IMR-90 (cell line): ENCODE measurements at regions not wholly inside any gene's neighbourhood (a gene's known extent, or its start where the extent isn't known, plus 50 kb on each side); places are given as distances from the start of the nearest gene placed in this dataset.

Experiments
- ATAC-seq: fragments of 200-7000 bp; cut with Tn5 transposase; 2 replicates; pipeline ENCODE4 v1.9.1; 2020; ENCODE audit warnings: low read depth, mild to moderate bottlenecking, moderate library complexity
- BruUV-seq: library from RNA; stranded (reverse); fragments of 400-500 nt; replicated peaks from 2 replicates; lab custom pipeline; 2021; lab: Mats Ljungman, UMichigan
- CTCF ChIA-PET: fragments of 300-600 bp; formaldehyde crosslinking; extraction: SDS; loops from one replicate; lab custom pipeline; 2021; ENCODE audit warnings: antibody characterized with exemption; lab: Yijun Ruan, JAX
- POLR2A ChIA-PET: fragments of 300-600 bp; sonication (Branson Sonifier 250); formaldehyde crosslinking; loops from one replicate; lab custom pipeline; 2022; ENCODE audit warnings: antibody characterized with exemption; ENCODE audit not compliant: unreplicated experiment; lab: Charles Lee
- DNase-seq: peaks from one replicate; pipeline ENCODE4 v3.0.0; 2013
- H2AFZ ChIP-seq: replicated peaks from 2 replicates; pipeline ENCODE3; 2013; ENCODE audit warnings: low read length, mild to moderate bottlenecking; ENCODE audit not compliant: poor library complexity
- H2AK5ac ChIP-seq: 2 replicates; pipeline ENCODE4 v1.6.1; 2013; ENCODE audit warnings: low read depth, low read length, inconsistent platforms
- H2AK9ac ChIP-seq: replicated peaks from 2 replicates; pipeline ENCODE3; 2013; ENCODE audit warnings: mild to moderate bottlenecking, low read depth, low read length, moderate library complexity; ENCODE audit not compliant: poor library complexity
- H2BK120ac ChIP-seq: 2 replicates; pipeline ENCODE4 v1.6.1; 2013; ENCODE audit warnings: low read depth, low read length, inconsistent platforms
- H2BK15ac ChIP-seq: 3 replicates; pipeline ENCODE4 v1.6.1; 2013; ENCODE audit warnings: low read depth, low read length, inconsistent platforms
- H2BK20ac ChIP-seq: 2 replicates; pipeline ENCODE4 v1.6.1; 2013; ENCODE audit warnings: low read depth, mild to moderate bottlenecking, inconsistent platforms, low read length, moderate library complexity
- H2BK5ac ChIP-seq: 2 replicates; pipeline ENCODE4 v1.6.1; 2013; ENCODE audit warnings: mild to moderate bottlenecking, low read depth, low read length, inconsistent platforms; ENCODE audit not compliant: poor library complexity, severe bottlenecking
- H3K14ac ChIP-seq: replicated peaks from 2 replicates; pipeline ENCODE4 v1.6.1; 2013; ENCODE audit warnings: low read depth, low read length, inconsistent platforms
- H3K18ac ChIP-seq: 2 replicates; pipeline ENCODE4 v1.6.1; 2013; ENCODE audit warnings: low read depth, low read length, control low read depth
- H3K23ac ChIP-seq: 2 replicates; pipeline ENCODE4 v1.6.1; 2013; ENCODE audit warnings: low read depth, low read length, inconsistent platforms
- H3K27ac ChIP-seq: 2 replicates; pipeline ENCODE4 v1.5.1; 2013; ENCODE audit warnings: mild to moderate bottlenecking, control low read depth, low read length; ENCODE audit not compliant: insufficient read depth
- H3K27me3 ChIP-seq: 2 replicates; pipeline ENCODE4 v1.6.1; 2013; ENCODE audit warnings: low read length; ENCODE audit not compliant: control insufficient read depth, insufficient read depth
- H3K36me3 ChIP-seq: 2 replicates; pipeline ENCODE4 v1.6.1; 2013; ENCODE audit warnings: low read length, mixed read lengths; ENCODE audit not compliant: control insufficient read depth, insufficient read depth
- H3K4ac ChIP-seq: 2 replicates; pipeline ENCODE4 v1.6.1; 2013; ENCODE audit warnings: low read depth, low read length, inconsistent platforms
- H3K4me1 ChIP-seq: 2 replicates; pipeline ENCODE4 v1.6.1; 2013; ENCODE audit warnings: low read length, mixed read lengths; ENCODE audit not compliant: control insufficient read depth, insufficient read depth
- H3K4me2 ChIP-seq: 2 replicates; pipeline ENCODE4 v1.6.1; 2013; ENCODE audit warnings: low read depth, mild to moderate bottlenecking, control low read depth, low read length, moderate library complexity
- H3K4me3 ChIP-seq: 2 replicates; pipeline ENCODE4 v1.5.1; 2013; ENCODE audit warnings: low read depth, mild to moderate bottlenecking, control low read depth, low read length, moderate library complexity; ENCODE audit not compliant: insufficient read depth
- H3K56ac ChIP-seq: 2 replicates; pipeline ENCODE4 v1.6.1; 2013; ENCODE audit warnings: low read length, inconsistent platforms; ENCODE audit not compliant: insufficient read depth; ENCODE audit errors: extremely low read depth
- H3K79me1 ChIP-seq, 2 experiments: 2 replicates each; pipeline ENCODE4 v1.6.1; 2013; ENCODE audit warnings: low read length in 2 of 2, inconsistent platforms in 1 of 2, low read depth in 1 of 2
- H3K9ac ChIP-seq: 2 replicates; pipeline ENCODE4 v1.6.1; 2013; ENCODE audit warnings: low read depth, low read length, control low read depth
- H3K9me1 ChIP-seq: 2 replicates; pipeline ENCODE4 v1.6.1; 2013; ENCODE audit warnings: low read length, inconsistent platforms; ENCODE audit not compliant: insufficient read depth
- H3K9me3 ChIP-seq: 2 replicates; pipeline ENCODE4 v1.6.1; 2013; ENCODE audit warnings: low read length; ENCODE audit not compliant: control insufficient read depth, insufficient read depth
- H4K20me1 ChIP-seq: 2 replicates; pipeline ENCODE4 v1.6.1; 2013; ENCODE audit warnings: low read length, inconsistent platforms; ENCODE audit not compliant: insufficient read depth
- H4K5ac ChIP-seq: 2 replicates; pipeline ENCODE4 v1.6.1; 2013; ENCODE audit warnings: mild to moderate bottlenecking, low read depth, low read length, control low read depth
- H4K8ac ChIP-seq, 2 experiments: 2 replicates each; pipeline ENCODE4 v1.6.1; 2013; ENCODE audit warnings: low read depth in 2 of 2, low read length in 2 of 2, control low read depth in 1 of 2, inconsistent platforms in 1 of 2
- H4K91ac ChIP-seq: 2 replicates; pipeline ENCODE4 v1.6.1; 2013; ENCODE audit warnings: low read depth, low read length, inconsistent platforms; ENCODE audit not compliant: insufficient read depth
- BHLHE40 ChIP-seq: fragments of 150-350 bp; IDR thresholded peaks from 2 replicates; pipeline ENCODE4 v1.6.1; 2016; ENCODE audit warnings: mild to moderate bottlenecking, low read depth, low read length
- CEBPB ChIP-seq: IDR thresholded peaks from 2 replicates; pipeline ENCODE4 v1.6.1; 2012; ENCODE audit warnings: low read depth, low read length, improper control_type of control experiment
- CHD1 ChIP-seq: IDR thresholded peaks from 2 replicates; pipeline ENCODE4 v1.6.1; 2012; ENCODE audit warnings: low read depth, low read length, improper control_type of control experiment
- FOS ChIP-seq: fragments of 150-350 bp; IDR thresholded peaks from 2 replicates; pipeline ENCODE4 v1.6.1; 2016; ENCODE audit warnings: low read depth, low read length
- MAFK ChIP-seq: IDR thresholded peaks from 2 replicates; pipeline ENCODE4 v1.6.1; 2012; ENCODE audit warnings: low read depth, low read length, improper control_type of control experiment
- MAZ ChIP-seq: IDR thresholded peaks from 2 replicates; pipeline ENCODE4 v1.6.1; 2012; ENCODE audit warnings: low read depth, mild to moderate bottlenecking, low read length, improper control_type of control experiment, moderate library complexity, borderline replicate concordance
- MXI1 ChIP-seq: IDR thresholded peaks from 2 replicates; pipeline ENCODE4 v1.6.1; 2012; ENCODE audit warnings: low read depth, mild to moderate bottlenecking, low read length, moderate library complexity, borderline replicate concordance
- NFE2L2 ChIP-seq: fragments of 150-350 bp; IDR thresholded peaks from 2 replicates; pipeline ENCODE4 v1.6.1; 2016; ENCODE audit warnings: low read depth, mild to moderate bottlenecking, low read length
- POLR2A ChIP-seq: IDR thresholded peaks from 2 replicates; pipeline ENCODE4 v1.6.1; 2012; ENCODE audit warnings: mild to moderate bottlenecking, low read depth, low read length
- RAD21 ChIP-seq: IDR thresholded peaks from 2 replicates; pipeline ENCODE4 v1.6.1; 2012; ENCODE audit warnings: low read length, improper control_type of control experiment
- RCOR1 ChIP-seq: IDR thresholded peaks from 2 replicates; pipeline ENCODE4 v1.6.1; 2012; ENCODE audit warnings: mild to moderate bottlenecking, low read length, improper control_type of control experiment; ENCODE audit not compliant: insufficient replicate concordance
- RFX5 ChIP-seq: IDR thresholded peaks from 2 replicates; pipeline ENCODE4 v1.8.0; 2012; ENCODE audit warnings: low read depth, mild to moderate bottlenecking, low read length, moderate library complexity
- WGBS, 2 experiments: methylation state at CpG; one replicate each; pipeline versions ENCODE4 v1.1.5 to v1.1.7; 2013; ENCODE audit warnings: missing lambda C conversion rate in 2 of 2; ENCODE audit not compliant: insufficient read length in 1 of 2; ENCODE audit errors: extremely low coverage in 2 of 2; 5-methylcytosine and 5-hydroxymethylcytosine counted together
- dilution Hi-C: fragments of 300-500 bp; cut with HindIII; formaldehyde crosslinking; loops from one replicate; pipeline ENCODE4 v1.14.3; 2018; ENCODE audit warnings: low sequenced_read_pairs; ENCODE audit not compliant: unreplicated experiment
- in situ Hi-C: fragments of 300-500 bp; cut with MboI; formaldehyde crosslinking; loops from 3 replicates; pipeline ENCODE4 v1.14.3; 2019; ENCODE audit warnings: low sequenced_read_pairs, inconsistent platforms, mixed read lengths
- intact Hi-C: fragments of 100-400 bp; cut with micrococcal nuclease; formaldehyde crosslinking; loops from 2 replicates; pipeline ENCODE4 v1.10.0; 2022
- TF ChIP-seq, protein P1 (sequence below): conservative IDR thresholded peaks from 2 replicates; pipeline ENCODE4 v1.5.1; 2012; ENCODE audit warnings: mild to moderate bottlenecking, low read depth, low read length, improper control_type of control experiment
- TF ChIP-seq, protein P2 (sequence below): fragments of 150-350 bp; IDR thresholded peaks from 2 replicates; pipeline ENCODE4 v1.6.1; 2017; ENCODE audit warnings: mild to moderate bottlenecking, antibody characterized with exemption, low read length, low read depth

DNA sequence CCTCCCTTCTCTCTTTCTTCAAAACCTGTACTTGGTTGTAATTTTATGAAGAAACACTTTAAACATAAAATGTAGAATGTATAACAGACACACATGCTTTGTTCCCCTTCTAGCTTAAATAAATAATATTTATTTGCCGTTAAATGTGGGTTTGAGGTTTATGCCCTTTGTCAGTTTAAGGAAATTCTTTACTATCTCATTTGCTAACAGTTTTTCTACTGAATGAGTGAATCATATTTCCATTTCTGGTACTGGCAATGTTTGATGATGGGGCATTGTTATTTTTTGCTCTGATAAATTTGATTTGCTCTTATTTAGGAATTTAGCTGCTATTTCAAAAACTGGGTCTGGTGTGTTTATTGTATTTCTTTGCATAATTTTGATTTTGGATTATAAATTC is 555.6 kb downstream of the CCDC85A start:
- no peak overlapping the region for H3K4me3 ChIP-seq
- H3K4me1 ChIP-seq: no peaks in the 10 kb centered on the region
- H3K9me3 ChIP-seq: no peaks in the 10 kb centered on the region
- H3K4me2 ChIP-seq: no peak overlapping the region
- H4K20me1 ChIP-seq: no peaks in the 10 kb centered on the region
- no peak overlapping the region for H2AK5ac ChIP-seq
- no peak overlapping the region for H2BK5ac ChIP-seq
- H3K79me1 ChIP-seq: no peaks in the 10 kb centered on the region
- ATAC-seq (no peak), DNase-seq (no peak)
- ChIA-PET POLR2A (no interaction called here), CTCF (no interaction called here)
- no peak for TF ChIP-seq POLR2A
- no peak for TF ChIP-seq CEBPB
- TF ChIP-seq MAFK: no peak
- no peak for TF ChIP-seq FOS
- no peak for TF ChIP-seq MXI1
- TF ChIP-seq RAD21: no peak
- TF ChIP-seq RFX5: no peak
- TF ChIP-seq, protein P1, sequence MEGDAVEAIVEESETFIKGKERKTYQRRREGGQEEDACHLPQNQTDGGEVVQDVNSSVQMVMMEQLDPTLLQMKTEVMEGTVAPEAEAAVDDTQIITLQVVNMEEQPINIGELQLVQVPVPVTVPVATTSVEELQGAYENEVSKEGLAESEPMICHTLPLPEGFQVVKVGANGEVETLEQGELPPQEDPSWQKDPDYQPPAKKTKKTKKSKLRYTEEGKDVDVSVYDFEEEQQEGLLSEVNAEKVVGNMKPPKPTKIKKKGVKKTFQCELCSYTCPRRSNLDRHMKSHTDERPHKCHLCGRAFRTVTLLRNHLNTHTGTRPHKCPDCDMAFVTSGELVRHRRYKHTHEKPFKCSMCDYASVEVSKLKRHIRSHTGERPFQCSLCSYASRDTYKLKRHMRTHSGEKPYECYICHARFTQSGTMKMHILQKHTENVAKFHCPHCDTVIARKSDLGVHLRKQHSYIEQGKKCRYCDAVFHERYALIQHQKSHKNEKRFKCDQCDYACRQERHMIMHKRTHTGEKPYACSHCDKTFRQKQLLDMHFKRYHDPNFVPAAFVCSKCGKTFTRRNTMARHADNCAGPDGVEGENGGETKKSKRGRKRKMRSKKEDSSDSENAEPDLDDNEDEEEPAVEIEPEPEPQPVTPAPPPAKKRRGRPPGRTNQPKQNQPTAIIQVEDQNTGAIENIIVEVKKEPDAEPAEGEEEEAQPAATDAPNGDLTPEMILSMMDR: no peak
- TF ChIP-seq CHD1: no peak
- no peak for TF ChIP-seq RCOR1
- no peak for TF ChIP-seq BHLHE40
- TF ChIP-seq MAZ: no peak
- TF ChIP-seq, protein P2, sequence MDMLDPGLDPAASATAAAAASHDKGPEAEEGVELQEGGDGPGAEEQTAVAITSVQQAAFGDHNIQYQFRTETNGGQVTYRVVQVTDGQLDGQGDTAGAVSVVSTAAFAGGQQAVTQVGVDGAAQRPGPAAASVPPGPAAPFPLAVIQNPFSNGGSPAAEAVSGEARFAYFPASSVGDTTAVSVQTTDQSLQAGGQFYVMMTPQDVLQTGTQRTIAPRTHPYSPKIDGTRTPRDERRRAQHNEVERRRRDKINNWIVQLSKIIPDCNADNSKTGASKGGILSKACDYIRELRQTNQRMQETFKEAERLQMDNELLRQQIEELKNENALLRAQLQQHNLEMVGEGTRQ: no peak
- TF ChIP-seq NFE2L2: no peak
- H3K27me3 ChIP-seq: no peaks in the 10 kb centered on the region
- H2BK120ac ChIP-seq: no peak overlapping the region
- no peak overlapping the region for H4K8ac ChIP-seq
- H3K9ac ChIP-seq: no peak overlapping the region
- no peak overlapping the region for H3K23ac ChIP-seq
- H2AFZ ChIP-seq: no peak overlapping the region
- H2BK15ac ChIP-seq: no peak overlapping the region
- in situ Hi-C loops: loop anchor here (25.0 kb wide), 1 partner anchor 552 kb away; the partner anchor contains the start of gene CCDC85A
- dilution Hi-C loops: no loop called here
- H3K56ac ChIP-seq: no peak overlapping the region
- no CpG with 5 or more reads among the region's 1 CpG for WGBS, 2 experiments
- H3K14ac ChIP-seq: no peak overlapping the region
- no peak overlapping the region for H3K4ac ChIP-seq
- no peaks in the 10 kb centered on the region for H3K9me1 ChIP-seq
- H4K5ac ChIP-seq: no peak overlapping the region
- intact Hi-C loops: no loop called here
- H3K27ac ChIP-seq: no peak overlapping the region
- BruUV-seq: no TSS peak
- H4K91ac ChIP-seq: no peak overlapping the region
- no peak overlapping the region for H3K18ac ChIP-seq
- H2BK20ac ChIP-seq: no peak overlapping the region
- H2AK9ac ChIP-seq: no peak overlapping the region
- no peaks in the 10 kb centered on the region for H3K36me3 ChIP-seq
